Right lobe of liver (tissue), 6 donors: ENCODE measurements at regions not wholly inside any gene's neighbourhood (a gene's known extent, or its start where the extent isn't known, plus 50 kb on each side); places are given as distances from the start of the nearest gene placed in this dataset.
"Not testable (repeated sequence)": the region's sequence is repeated elsewhere in the genome, so short reads cannot be mapped to it uniquely, and the experiment has no call there.

Experiments
- ATAC-seq, 4 donors: fragments of 200-7000 bp; cut with Tn5 transposase; one replicate each; pipeline ENCODE4 v1.9.1; 2020; ENCODE audit warnings: mild to moderate bottlenecking in 4 of 4, moderate library complexity in 4 of 4
- DNase-seq, 3 donors: peaks; one replicate each; pipeline ENCODE4 v3.0.0-alpha.2; 2020
- H3K27ac ChIP-seq, 3 donors: fragments of 200-600 bp; one replicate each; pipeline ENCODE4 v1.8.0; 2022
- H3K27me3 ChIP-seq, 2 donors: fragments of 200-600 bp; one replicate each; pipeline ENCODE4 v1.8.0; 2022
- H3K36me3 ChIP-seq, 4 donors: fragments of 200-600 bp; sonication (generic) in 1 of 4; one replicate each; pipeline versions ENCODE4 v1.5.1 to v1.8.0; 2017 to 2022; ENCODE audit warnings: control low read depth in 1 of 4
- H3K4me1 ChIP-seq, 4 donors: fragments of 200-600 bp; sonication (generic) in 1 of 4; one replicate each; pipeline versions ENCODE4 v1.5.1 to v1.8.0; 2017 to 2022; ENCODE audit warnings: control low read depth in 1 of 4
- H3K4me3 ChIP-seq, 3 donors: fragments of 200-600 bp; one replicate each; pipeline ENCODE4 v1.8.0; 2022
- H3K9me3 ChIP-seq, 4 donors: fragments of 200-600 bp; sonication (generic) in 1 of 4; one replicate each; pipeline versions ENCODE4 v1.5.1 to v1.8.0; 2017 to 2022; ENCODE audit warnings: control low read depth in 1 of 4
- POLR2A ChIP-seq: fragments of 450-650 bp; IDR thresholded peaks from one replicate; pipeline ENCODE4 v1.6.1; 2017; ENCODE audit warnings: antibody characterized with exemption, mild to moderate bottlenecking
- WGBS: methylation state at CpG from one replicate; pipeline ENCODE4 v1.1.6; 2018; ENCODE audit warnings: low coverage, low lambda C conversion rate; ENCODE audit not compliant: insufficient coverage; ENCODE audit errors: missing lambda C conversion rate; 5-methylcytosine and 5-hydroxymethylcytosine counted together
- intact Hi-C, 2 donors: fragments of 100-400 bp; cut with DNase I; formaldehyde crosslinking; loops; one replicate each; pipeline versions ENCODE4 v1.11.2 to v1.14.1; 2022
- TF ChIP-seq, protein P1 (sequence below), 4 donors: fragments of 200-600 bp in 3 of 4; fragments of 450-650 bp in 1 of 4; IDR thresholded peaks; one replicate each; pipeline versions ENCODE4 v1.5.1 to v1.8.0; 2016 to 2022; ENCODE audit warnings: antibody characterized with exemption in 4 of 4, mild to moderate bottlenecking in 2 of 4
- donor health status: DM: no; HTN: yes; CAD: no.
- donor health status: DM: no; HTN: no; CAD: no.
- donor health status: DM: no; HTN: no; CAD: no.
- donor health status: DM: no; HTN: yes; CAD: no.
- donor health status: DM: no; HTN: yes; CAD: no.

DNA sequence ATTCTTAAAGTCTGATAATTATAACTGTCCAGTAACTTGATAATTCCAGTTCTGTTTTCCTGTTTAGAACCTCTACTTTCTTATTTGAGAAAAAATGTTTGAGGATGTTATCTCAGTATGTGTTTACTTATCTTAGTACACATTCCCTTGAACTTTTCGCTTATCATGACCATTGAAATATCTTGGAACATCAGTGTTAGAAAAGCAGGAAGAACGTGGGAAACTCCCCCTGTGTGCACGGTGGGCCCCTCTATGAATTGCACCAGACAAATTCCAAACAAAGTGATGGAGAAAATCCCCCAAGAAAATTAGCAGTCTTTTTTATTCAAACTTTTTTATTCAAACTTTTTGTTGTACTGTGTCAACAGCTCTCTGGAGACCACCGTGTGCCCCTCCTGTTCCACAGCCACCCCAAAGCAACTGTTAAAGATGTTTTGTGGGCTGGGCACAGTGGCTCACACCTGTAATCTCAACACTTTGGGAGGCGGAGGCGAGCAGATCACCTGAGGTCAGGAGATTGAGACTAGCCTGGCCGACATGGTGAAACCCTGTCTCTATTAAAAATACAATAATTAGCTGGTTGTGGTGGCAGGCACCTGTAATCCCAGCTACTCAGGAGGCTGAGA, 78.3 kb upstream of the PEG3 start:
- Histone ChIP-seq H3K4me1 (no peaks in the 10 kb centered on the region), H3K9me3 (no peaks in the 10 kb centered on the region), H3K27me3 (no peaks in the 10 kb centered on the region), H3K4me3 (no peak overlapping the region), H3K27ac (no peak overlapping the region), H3K36me3 (no peaks in the 10 kb centered on the region)
- TF ChIP-seq, protein P1, sequence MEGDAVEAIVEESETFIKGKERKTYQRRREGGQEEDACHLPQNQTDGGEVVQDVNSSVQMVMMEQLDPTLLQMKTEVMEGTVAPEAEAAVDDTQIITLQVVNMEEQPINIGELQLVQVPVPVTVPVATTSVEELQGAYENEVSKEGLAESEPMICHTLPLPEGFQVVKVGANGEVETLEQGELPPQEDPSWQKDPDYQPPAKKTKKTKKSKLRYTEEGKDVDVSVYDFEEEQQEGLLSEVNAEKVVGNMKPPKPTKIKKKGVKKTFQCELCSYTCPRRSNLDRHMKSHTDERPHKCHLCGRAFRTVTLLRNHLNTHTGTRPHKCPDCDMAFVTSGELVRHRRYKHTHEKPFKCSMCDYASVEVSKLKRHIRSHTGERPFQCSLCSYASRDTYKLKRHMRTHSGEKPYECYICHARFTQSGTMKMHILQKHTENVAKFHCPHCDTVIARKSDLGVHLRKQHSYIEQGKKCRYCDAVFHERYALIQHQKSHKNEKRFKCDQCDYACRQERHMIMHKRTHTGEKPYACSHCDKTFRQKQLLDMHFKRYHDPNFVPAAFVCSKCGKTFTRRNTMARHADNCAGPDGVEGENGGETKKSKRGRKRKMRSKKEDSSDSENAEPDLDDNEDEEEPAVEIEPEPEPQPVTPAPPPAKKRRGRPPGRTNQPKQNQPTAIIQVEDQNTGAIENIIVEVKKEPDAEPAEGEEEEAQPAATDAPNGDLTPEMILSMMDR (IDR thresholded peaks at IDR 0.05): no peak
- no peak for TF ChIP-seq POLR2A
- 21% methylated on average over 6 of the region's 7 CpGs for WGBS
- intact Hi-C loops: no loop called here
- DNase-seq (no peak), ATAC-seq (no peak)

DNA sequence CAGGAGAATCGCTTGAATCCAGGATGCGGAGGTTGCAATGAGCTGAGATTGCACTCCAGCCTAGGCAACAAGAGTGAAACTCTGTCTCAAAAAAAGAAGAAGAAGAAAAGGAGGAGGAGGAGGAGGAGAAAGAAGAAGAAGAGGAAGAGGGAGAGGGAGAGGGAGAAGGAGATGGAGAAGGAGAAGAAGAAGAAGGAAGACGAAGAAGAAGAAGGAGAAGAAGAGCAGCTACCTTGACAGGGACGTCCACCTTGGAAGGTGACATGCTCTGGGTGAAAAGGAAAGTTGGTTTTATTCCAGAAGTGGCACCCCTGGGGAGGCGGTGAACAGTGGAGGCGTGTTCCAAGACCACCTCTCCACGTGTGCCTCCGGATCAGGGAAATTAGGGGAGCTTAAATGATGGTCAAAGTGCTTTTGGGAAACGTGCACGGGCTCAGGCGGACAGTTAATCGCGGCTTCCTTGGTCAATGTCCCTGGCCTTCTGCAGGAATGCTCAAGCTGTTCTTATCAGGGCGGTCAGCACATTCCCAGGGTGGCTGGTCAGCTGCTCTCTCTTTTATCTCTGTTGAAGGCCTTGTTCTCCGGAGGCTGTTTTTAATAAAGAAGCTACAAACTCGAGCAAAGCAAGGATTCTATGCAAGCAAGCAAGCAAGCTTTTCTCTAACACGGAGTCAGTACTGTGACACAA, 78.9 kb upstream of the PEG3 start:
- WGBS: 57% methylated on average over 12 of the region's 17 CpGs
- ATAC-seq (peak in 1 of 4 donors; percentile 26), DNase-seq (no peak)
- Histone ChIP-seq H3K4me1 (no peaks in the 10 kb centered on the region), H3K27ac (no peak overlapping the region), H3K4me3 (no peak overlapping the region), H3K36me3 (no peaks in the 10 kb centered on the region), H3K9me3 (no peaks in the 10 kb centered on the region), H3K27me3 (no peaks in the 10 kb centered on the region)
- intact Hi-C loops: no loop called here
- TF ChIP-seq POLR2A: no peak
- TF ChIP-seq, protein P1 (IDR thresholded peaks at IDR 0.05): no peak

DNA sequence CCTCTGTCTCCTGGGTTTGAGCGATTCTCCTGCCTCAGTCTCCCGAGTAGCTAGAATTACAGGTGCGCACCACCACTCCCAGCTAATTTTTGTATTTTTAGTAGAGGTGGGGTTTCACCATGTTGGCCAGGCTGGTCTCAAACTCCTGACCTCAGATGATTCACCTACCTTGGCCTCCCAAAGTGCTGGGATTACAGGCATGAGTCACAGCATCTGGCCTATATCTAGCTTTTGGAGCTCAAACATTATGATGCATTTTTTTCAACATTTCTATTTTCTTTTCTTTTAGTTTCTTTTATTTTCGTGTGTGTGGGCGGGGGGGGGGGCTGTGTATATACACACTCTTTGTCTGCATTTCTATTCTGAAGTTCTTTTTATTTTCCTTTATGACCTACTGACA, 85.6 kb upstream of the PEG3 start:
- H3K27me3 ChIP-seq, H3K9me3 ChIP-seq, DNase-seq, H3K4me1 ChIP-seq, H3K27ac ChIP-seq, intact Hi-C loops, H3K36me3 ChIP-seq, H3K4me3 ChIP-seq, ATAC-seq: not testable (repeated sequence)
- WGBS: 60% methylated on average over 5 of the region's 5 CpGs

DNA sequence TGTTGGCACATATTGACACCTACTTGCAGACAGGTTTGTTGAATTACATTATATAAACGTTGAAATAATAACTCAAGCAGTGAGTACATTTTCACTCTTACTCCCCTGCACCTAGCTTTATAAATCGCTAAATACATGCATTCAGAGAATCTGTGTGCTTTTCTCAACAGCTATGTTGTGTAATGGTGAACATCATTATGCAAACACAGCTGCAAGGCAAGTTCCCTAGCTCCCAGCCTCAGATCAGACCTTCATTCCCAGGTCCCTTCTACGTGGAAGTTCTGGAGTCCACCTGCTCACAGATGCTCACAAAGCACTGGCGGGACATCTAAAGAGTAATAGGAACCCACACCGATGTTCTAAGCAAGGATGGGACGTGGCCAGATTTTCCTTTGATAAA, 86.8 kb upstream of the PEG3 start:
- Histone ChIP-seq H3K9me3 (no peaks in the 10 kb centered on the region), H3K36me3 (no peaks in the 10 kb centered on the region), H3K27ac (no peak overlapping the region), H3K27me3 (no peaks in the 10 kb centered on the region), H3K4me1 (no peaks in the 10 kb centered on the region), H3K4me3 (no peak overlapping the region)
- 41% methylated on average over 6 of the region's 6 CpGs for WGBS
- TF ChIP-seq, protein P1 (IDR thresholded peaks at IDR 0.05): no peak
- no peak for TF ChIP-seq POLR2A
- intact Hi-C loops: no loop called here
- DNase-seq (no peak), ATAC-seq (no peak)

DNA sequence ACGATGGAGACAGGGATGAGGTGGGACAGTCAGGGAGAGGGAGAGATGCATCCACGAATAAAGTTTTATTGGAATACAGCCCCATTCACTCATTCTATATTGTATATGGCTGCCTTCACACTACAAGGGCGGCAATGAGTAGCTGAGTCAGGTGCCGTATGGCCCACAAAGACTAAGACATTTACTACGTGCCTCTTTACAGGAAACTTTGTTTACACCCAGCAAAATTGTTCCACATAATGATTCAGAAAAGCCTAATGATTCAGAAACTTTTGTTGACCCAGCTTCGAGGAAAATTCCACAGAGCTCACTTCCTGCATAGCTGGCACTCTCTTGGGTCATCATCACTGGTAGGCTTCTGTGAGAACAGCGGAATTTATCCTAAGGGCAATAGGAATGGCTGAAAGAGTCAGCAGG, 87.3 kb upstream of the PEG3 start:
- Histone ChIP-seq H3K27me3 (no peaks in the 10 kb centered on the region), H3K9me3 (no peaks in the 10 kb centered on the region), H3K4me3 (no peak overlapping the region), H3K36me3 (no peaks in the 10 kb centered on the region), H3K27ac (no peak overlapping the region), H3K4me1 (no peaks in the 10 kb centered on the region)
- intact Hi-C loops: no loop called here
- TF ChIP-seq, protein P1 (IDR thresholded peaks at IDR 0.05): no peak
- no peak for TF ChIP-seq POLR2A
- no peak for DNase-seq
- no peak for ATAC-seq
- WGBS: 39% methylated on average over 7 of the region's 7 CpGs
